Naive B cell (primary cell): ENCODE measurements at regions not wholly inside any gene's neighbourhood (a gene's known extent, or its start where the extent isn't known, plus 50 kb on each side); places are given as distances from the start of the nearest gene placed in this dataset.
"Not testable (repeated sequence)": the region's sequence is repeated elsewhere in the genome, so short reads cannot be mapped to it uniquely, and the experiment has no call there.

Experiments
- ATAC-seq, 2 donors: fragments of 150-1000 bp; cut with Tn5 transposase; 2 replicates each; pipeline ENCODE4 v1.10.0; 2021; ENCODE audit warnings: low read depth in 2 of 2, mild to moderate bottlenecking in 2 of 2, moderate library complexity in 2 of 2
- DNase-seq: peaks from one replicate; pipeline ENCODE4 v3.0.0; 2022
- H3K27ac Mint-ChIP-seq, 6 donors: one replicate each; pipeline ENCODE4 v1.8.0; 2020 to 2022; ENCODE audit warnings: mild to moderate bottlenecking in 6 of 6, mixed read lengths in 6 of 6, moderate library complexity in 5 of 6, inconsistent platforms in 2 of 6
- H3K27me3 Mint-ChIP-seq, 3 donors: one replicate each; pipeline ENCODE4 v1.8.0; 2021 to 2022; ENCODE audit warnings: mixed read lengths in 3 of 3, mild to moderate bottlenecking in 1 of 3
- H3K36me3 Mint-ChIP-seq, 2 donors: one replicate each; pipeline ENCODE4 v1.8.0; 2020 to 2022; ENCODE audit warnings: mixed read lengths in 2 of 2, inconsistent platforms in 1 of 2, mild to moderate bottlenecking in 1 of 2
- H3K4me1 Mint-ChIP-seq, 3 donors: one replicate each; pipeline ENCODE4 v1.8.0; 2020 to 2022; ENCODE audit warnings: mixed read lengths in 3 of 3, inconsistent platforms in 1 of 3, mild to moderate bottlenecking in 1 of 3, moderate library complexity in 1 of 3
- H3K4me3 Mint-ChIP-seq, 8 donors: one replicate each; pipeline ENCODE4 v1.8.0; 2020 to 2022; ENCODE audit warnings: mild to moderate bottlenecking in 8 of 8, mixed read lengths in 8 of 8, moderate library complexity in 8 of 8, inconsistent platforms in 2 of 8
- H3K9me3 Mint-ChIP-seq, 7 donors: one replicate each; pipeline ENCODE4 v1.8.0; 2020 to 2022; ENCODE audit warnings: mixed read lengths in 7 of 7, mild to moderate bottlenecking in 5 of 7, inconsistent platforms in 2 of 7, moderate library complexity in 1 of 7

- no peak for ATAC-seq
- H3K4me3 Mint-ChIP-seq = no peak overlapping the region
- no peak overlapping the region for H3K27ac Mint-ChIP-seq
- peaks cover 0 to 9% (median 4%) of the 10 kb centered on the region in 3 donors for H3K27me3 Mint-ChIP-seq
- no peak for DNase-seq
- peaks cover 8 to 19% (median 12%) of the 10 kb centered on the region in 3 donors for H3K4me1 Mint-ChIP-seq
- H3K9me3 Mint-ChIP-seq = no peaks in the 10 kb centered on the region
- no peaks in the 10 kb centered on the region for H3K36me3 Mint-ChIP-seq
Observed at GRCh38 chr10:8405596-8405995, 351.1 kb downstream of the GATA3 start.

DNA sequence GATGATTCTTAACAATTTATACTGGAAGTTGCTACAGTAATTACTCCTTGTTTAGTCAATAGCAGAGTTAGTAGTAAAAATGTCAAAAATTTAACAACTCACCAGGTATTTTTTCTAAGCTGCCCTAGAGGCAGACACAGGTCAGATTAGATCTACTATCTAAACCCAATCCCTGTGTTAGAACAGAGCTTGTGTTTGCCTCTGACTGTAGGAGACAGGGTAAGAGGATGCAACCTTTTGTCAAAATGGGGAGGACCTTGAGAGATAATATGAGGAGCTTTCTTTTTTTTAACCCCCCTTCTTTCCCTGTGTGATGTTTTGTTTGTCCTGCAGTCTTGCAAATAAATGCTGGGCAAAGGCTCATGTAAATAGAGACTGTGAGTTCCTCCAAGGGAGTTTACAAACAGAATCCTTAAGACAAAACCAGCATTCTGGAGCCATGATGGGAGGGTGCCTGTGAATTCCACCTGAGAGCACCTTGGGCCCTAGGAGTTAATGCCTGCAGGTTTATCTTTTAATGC, 353.1 kb downstream of the GATA3 start:
- no peak overlapping the region for H3K27ac Mint-ChIP-seq
- DNase-seq = no peak
- H3K36me3 Mint-ChIP-seq = no peaks in the 10 kb centered on the region
- no peaks in the 10 kb centered on the region for H3K9me3 Mint-ChIP-seq
- H3K4me3 Mint-ChIP-seq = no peak overlapping the region
- peaks cover 0 to 5% (median 0%) of the 10 kb centered on the region in 3 donors for H3K27me3 Mint-ChIP-seq
- no peak for ATAC-seq
- peaks cover 8 to 19% (median 12%) of the 10 kb centered on the region in 3 donors for H3K4me1 Mint-ChIP-seq

GRCh38 chr10:8410506-8410905, 356.0 kb downstream of the GATA3 start:
- Mint-ChIP-seq H3K36me3 (no peaks in the 10 kb centered on the region), H3K4me1 (no peaks in the 10 kb centered on the region), H3K27ac (no peak overlapping the region), H3K4me3 (no peak overlapping the region), H3K27me3 (no peaks in the 10 kb centered on the region), H3K9me3 (peaks cover 0 to under 1% (median 0%) of the 10 kb centered on the region in 7 donors)
- no peak for ATAC-seq
- DNase-seq = no peak

DNA sequence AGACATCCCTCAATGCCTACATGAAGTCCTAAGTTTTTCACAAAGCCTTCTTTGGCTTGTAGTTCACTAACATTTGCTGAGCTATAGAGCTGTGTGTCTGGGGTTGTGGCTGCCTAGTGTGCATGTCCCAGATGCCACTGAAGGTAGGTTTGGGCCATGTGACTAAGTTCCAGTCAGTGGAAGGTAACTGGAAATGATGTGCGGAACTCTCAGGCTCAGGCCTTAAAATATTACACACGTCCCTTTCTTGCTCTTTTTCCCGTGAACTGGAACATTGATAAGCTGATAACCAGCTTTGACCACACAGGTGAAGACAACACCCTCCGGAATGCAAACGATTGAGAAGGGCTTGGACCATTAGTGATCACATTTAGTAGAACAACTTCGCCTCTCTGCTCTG, 358.1 kb downstream of the GATA3 start:
- peak overlapping the region in 1 of 6 donors; percentile 11 for H3K27ac Mint-ChIP-seq
- peaks cover 0 to 2% (median 0%) of the 10 kb centered on the region in 7 donors for H3K9me3 Mint-ChIP-seq
- no peaks in the 10 kb centered on the region for H3K4me1 Mint-ChIP-seq
- no peaks in the 10 kb centered on the region for H3K27me3 Mint-ChIP-seq
- no peak for DNase-seq
- H3K4me3 Mint-ChIP-seq = no peak overlapping the region
- ATAC-seq = no peak
- no peaks in the 10 kb centered on the region for H3K36me3 Mint-ChIP-seq

GRCh38 chr10:8415029-8415428, 360.5 kb downstream of the GATA3 start:
- H3K4me1 Mint-ChIP-seq, H3K4me3 Mint-ChIP-seq, H3K27ac Mint-ChIP-seq, DNase-seq, H3K9me3 Mint-ChIP-seq, H3K36me3 Mint-ChIP-seq, ATAC-seq, H3K27me3 Mint-ChIP-seq: not testable (repeated sequence)

DNA sequence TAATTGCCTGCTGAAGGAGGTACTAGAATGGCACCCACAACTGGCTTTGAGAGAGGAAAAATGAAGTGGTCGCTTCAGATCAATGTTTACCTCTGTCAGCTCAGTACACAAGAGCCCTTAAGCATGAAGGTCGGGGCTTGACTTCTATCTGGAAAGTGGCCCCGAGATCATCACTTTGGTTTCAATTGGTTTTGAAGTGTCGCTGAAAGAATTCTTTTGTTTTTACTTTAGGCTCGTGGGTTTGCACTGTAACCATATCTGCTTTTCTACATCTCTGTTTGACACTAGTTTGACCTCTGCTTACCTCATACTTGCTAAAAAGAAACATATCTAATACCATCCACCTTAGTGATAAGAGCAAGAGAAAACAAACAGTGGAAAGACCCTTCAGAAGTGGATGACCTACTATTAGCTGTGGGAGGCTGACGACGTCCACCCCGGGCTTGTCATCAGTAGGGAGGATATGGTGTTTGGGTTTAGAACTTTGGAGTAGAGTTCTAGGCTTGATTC, 361.8 kb downstream of the GATA3 start:
- Mint-ChIP-seq H3K4me3 (no peak overlapping the region), H3K36me3 (no peaks in the 10 kb centered on the region)

DNA sequence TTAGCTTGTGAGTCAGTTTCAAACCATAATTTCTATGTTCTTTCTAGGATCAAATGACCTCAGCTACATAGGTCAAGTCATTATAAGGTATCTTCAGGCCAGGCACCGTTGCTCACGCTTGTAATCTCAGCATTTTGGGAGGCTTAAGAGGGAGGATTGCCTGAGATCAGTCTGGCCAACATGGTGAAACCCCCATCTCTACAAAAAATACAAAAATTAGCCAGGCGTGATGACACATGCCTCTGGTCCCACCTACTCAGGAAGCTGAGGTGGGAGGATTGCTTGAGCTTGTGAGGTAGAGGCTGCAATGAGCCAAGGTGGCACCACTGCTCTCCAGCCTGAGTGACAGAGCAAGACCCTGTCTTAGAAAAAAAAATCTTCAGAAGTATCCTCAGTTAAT, 362.3 kb downstream of the GATA3 start:
- Mint-ChIP-seq H3K27me3 (no peaks in the 10 kb centered on the region), H3K36me3 (no peaks in the 10 kb centered on the region), H3K9me3 (peaks cover 0 to 3% (median 0%) of the 10 kb centered on the region in 7 donors), H3K27ac (no peak overlapping the region), H3K4me3 (no peak overlapping the region), H3K4me1 (no peaks in the 10 kb centered on the region)
- DNase-seq (no peak), ATAC-seq (no peak)

More for the DNA sequence above, 361.8 kb downstream of the GATA3 start:
- H3K4me1 Mint-ChIP-seq = no peaks in the 10 kb centered on the region
- H3K9me3 Mint-ChIP-seq = peaks cover 0 to 3% (median 0%) of the 10 kb centered on the region in 7 donors
- no peaks in the 10 kb centered on the region for H3K27me3 Mint-ChIP-seq
- ATAC-seq = no peak
- DNase-seq = no peak
- no peak overlapping the region for H3K27ac Mint-ChIP-seq

GRCh38 chr10:8417631-8418030, 363.1 kb downstream of the GATA3 start:
- Mint-ChIP-seq H3K9me3 (peaks cover 0 to 3% (median 0%) of the 10 kb centered on the region in 7 donors), H3K27ac (no peak overlapping the region), H3K4me1 (no peaks in the 10 kb centered on the region), H3K36me3 (no peaks in the 10 kb centered on the region), H3K27me3 (no peaks in the 10 kb centered on the region), H3K4me3 (no peak overlapping the region)
- ATAC-seq (no peak), DNase-seq (no peak)

- H3K4me3 Mint-ChIP-seq = no peak overlapping the region
- ATAC-seq (no peak), DNase-seq (no peak)
- H3K4me1 Mint-ChIP-seq = no peaks in the 10 kb centered on the region
- no peaks in the 10 kb centered on the region for H3K27me3 Mint-ChIP-seq
- H3K27ac Mint-ChIP-seq = no peak overlapping the region
- peaks cover 0 to 3% (median 0%) of the 10 kb centered on the region in 7 donors for H3K9me3 Mint-ChIP-seq
- no peaks in the 10 kb centered on the region for H3K36me3 Mint-ChIP-seq
Observed at GRCh38 chr10:8418631-8419030, 364.1 kb downstream of the GATA3 start.

- Mint-ChIP-seq H3K36me3 (no peaks in the 10 kb centered on the region), H3K9me3 (peaks cover 0 to 3% (median 0%) of the 10 kb centered on the region in 7 donors), H3K27ac (peak overlapping the region in 2 of 6 donors; percentile 1 to 34), H3K4me3 (no peak overlapping the region), H3K27me3 (no peaks in the 10 kb centered on the region), H3K4me1 (no peaks in the 10 kb centered on the region)
- DNase-seq (no peak), ATAC-seq (no peak)
Observed at GRCh38 chr10:8420182-8420581, 365.7 kb downstream of the GATA3 start.

- Mint-ChIP-seq H3K27me3 (peaks cover 0 to 8% (median 0%) of the 10 kb centered on the region in 3 donors), H3K36me3 (no peaks in the 10 kb centered on the region), H3K9me3 (peaks cover 0 to 3% (median 0%) of the 10 kb centered on the region in 7 donors), H3K4me1 (no peaks in the 10 kb centered on the region), H3K4me3 (no peak overlapping the region), H3K27ac (no peak overlapping the region)
- DNase-seq (no peak), ATAC-seq (no peak)
Observed at GRCh38 chr10:8424555-8425211, 370.2 kb downstream of the GATA3 start.

DNA sequence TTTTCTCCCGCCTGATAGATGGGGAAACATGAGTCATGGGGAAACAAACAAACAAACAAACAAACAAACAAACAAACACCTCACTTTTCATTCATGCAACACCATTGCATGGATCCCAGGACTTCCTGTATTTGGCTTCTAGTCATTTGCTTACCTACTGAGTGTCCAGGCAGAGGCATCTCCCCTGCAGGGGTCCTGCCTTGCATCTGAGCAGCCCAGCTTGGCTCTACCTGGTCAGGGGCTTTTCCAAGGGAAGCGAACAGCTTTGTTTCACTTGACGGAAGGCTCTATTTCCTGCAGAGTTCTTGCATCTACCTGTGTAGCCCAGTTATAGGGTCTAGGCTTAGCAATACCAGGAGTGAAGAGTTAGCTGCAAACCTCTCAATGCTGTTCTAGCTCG, 374.2 kb downstream of the GATA3 start:
- H3K27ac Mint-ChIP-seq = no peak overlapping the region
- H3K27me3 Mint-ChIP-seq = peaks cover 7 to 8% (median 7%) of the 10 kb centered on the region in 3 donors
- DNase-seq (no peak), ATAC-seq (no peak)
- H3K4me1 Mint-ChIP-seq = no peaks in the 10 kb centered on the region
- peaks cover 0 to 2% (median 0%) of the 10 kb centered on the region in 7 donors for H3K9me3 Mint-ChIP-seq
- H3K4me3 Mint-ChIP-seq = no peak overlapping the region
- H3K36me3 Mint-ChIP-seq = no peaks in the 10 kb centered on the region

- Mint-ChIP-seq H3K4me1 (no peaks in the 10 kb centered on the region), H3K27ac (no peak overlapping the region), H3K4me3 (no peak overlapping the region), H3K36me3 (no peaks in the 10 kb centered on the region), H3K9me3 (peaks cover 0 to 2% (median 0%) of the 10 kb centered on the region in 7 donors), H3K27me3 (peaks cover 7 to 10% (median 8%) of the 10 kb centered on the region in 3 donors)
- DNase-seq = no peak
- ATAC-seq = no peak
Observed at GRCh38 chr10:8430321-8430720, 375.8 kb downstream of the GATA3 start.

DNA sequence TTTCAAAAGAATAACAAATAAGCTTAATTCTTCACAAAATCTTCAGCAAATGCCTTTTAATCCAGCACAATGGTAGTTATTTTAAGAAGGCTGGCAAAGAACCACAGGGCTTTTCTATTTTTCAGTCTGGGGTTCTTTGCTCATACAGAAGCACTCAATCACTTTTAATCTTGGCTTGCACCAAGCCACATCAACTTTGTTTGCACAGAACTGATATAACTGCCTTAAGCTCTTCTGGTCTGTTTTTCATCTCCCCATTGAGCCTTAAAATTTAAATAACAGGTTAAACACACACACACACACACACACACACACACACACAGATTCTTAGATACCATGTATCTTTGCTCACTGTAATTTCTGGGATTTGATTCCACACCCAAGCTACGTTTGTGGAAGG, 377.0 kb downstream of the GATA3 start:
- H3K27ac Mint-ChIP-seq = no peak overlapping the region
- H3K36me3 Mint-ChIP-seq = no peaks in the 10 kb centered on the region
- H3K27me3 Mint-ChIP-seq = peaks cover 7 to 10% (median 8%) of the 10 kb centered on the region in 3 donors
- no peak for DNase-seq
- no peaks in the 10 kb centered on the region for H3K4me1 Mint-ChIP-seq
- no peak for ATAC-seq
- H3K4me3 Mint-ChIP-seq = no peak overlapping the region
- peaks cover 0 to 2% (median 0%) of the 10 kb centered on the region in 7 donors for H3K9me3 Mint-ChIP-seq
